GM18867 (cell line): ENCODE measurements at regions not wholly inside any gene's neighbourhood (a gene's known extent, or its start where the extent isn't known, plus 50 kb on each side); places are given as distances from the start of the nearest gene placed in this dataset.

Experiments used
- ATAC-seq: cut with Tn5 transposase; IDR thresholded peaks from one replicate; pipeline ENCODE4 v1.9.1; 2021; ENCODE audit warnings: mild to moderate bottlenecking, moderate library complexity; ENCODE audit not compliant: unreplicated experiment

DNA sequence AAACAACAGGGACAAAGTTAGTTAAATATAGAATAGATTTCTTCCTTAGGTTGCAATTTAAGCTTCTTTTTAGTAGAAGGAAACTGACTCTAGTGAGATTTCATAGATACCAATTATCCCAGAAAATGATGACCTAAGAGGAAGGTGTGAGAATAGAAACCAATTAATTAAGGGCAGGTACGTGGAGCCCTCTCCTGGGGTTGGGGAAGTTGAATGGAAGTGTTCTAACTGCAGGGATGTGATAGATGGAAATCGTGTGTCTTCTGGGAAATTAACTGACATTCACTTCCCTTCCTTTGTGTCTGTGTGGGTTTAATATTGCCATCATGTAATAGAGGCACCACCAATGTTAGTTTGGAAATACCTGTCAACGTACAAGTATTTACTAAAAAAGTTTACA lies 204.1 kb upstream of the ANK2 start:
- no peak for ATAC-seq

DNA sequence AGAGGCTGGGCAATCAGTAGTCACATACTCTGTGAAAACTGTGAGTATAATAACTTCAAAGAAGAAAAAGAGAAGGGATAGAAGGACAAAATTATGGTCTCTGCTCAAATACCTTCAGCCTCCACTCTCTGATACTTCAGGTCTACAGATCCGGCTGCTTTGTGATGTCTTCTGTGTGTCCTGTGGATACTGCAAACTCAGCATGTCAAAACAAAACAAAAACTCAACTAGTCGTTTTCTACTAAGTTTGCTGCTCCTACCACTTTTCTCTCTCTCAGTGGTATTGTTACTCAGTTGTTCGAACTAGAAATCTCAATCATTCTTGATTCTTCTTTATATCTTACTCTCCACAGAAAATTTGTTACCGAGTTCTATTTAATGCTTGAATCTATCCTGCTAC lies 202.4 kb upstream of the ANK2 start:
- no peak for ATAC-seq

DNA sequence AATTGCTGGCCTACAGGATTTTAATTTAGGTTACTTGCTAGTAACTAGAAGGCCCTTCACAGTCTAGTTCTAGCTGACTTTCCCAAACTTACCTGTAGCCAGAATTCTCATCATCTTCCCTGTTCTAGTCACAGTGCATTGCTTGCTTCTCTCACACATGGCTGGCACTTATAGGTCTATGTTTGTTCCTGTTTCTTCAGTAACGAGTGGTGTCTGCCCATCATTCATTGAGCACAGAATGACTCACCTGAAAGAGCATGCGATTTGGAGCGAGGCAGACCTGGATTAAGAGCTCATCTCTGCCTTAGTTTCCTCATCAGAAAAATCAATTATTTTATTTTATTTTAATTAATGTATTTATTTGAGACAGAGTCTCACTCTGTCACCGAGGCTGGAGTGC lies 201.7 kb upstream of the ANK2 start:
- ATAC-seq = no peak

DNA sequence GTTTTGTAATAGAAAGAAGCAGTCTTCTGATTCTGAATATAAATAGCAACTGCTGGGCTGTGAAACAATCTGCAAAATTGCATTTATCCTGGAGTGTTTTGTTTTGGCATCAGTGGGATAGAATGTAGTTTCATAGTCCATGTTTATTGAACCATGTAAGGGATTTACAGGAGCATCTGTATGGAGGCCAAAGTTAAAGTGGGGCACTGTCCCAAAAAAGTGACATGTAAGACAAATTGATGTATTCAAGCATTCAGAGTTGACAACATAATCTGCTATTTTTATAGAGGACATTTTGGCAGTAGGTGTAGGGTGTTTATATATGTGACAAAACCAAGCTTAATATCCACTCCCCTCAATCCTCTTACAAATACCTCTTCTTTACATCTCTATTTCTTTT lies 200.5 kb upstream of the ANK2 start:
- no peak for ATAC-seq

DNA sequence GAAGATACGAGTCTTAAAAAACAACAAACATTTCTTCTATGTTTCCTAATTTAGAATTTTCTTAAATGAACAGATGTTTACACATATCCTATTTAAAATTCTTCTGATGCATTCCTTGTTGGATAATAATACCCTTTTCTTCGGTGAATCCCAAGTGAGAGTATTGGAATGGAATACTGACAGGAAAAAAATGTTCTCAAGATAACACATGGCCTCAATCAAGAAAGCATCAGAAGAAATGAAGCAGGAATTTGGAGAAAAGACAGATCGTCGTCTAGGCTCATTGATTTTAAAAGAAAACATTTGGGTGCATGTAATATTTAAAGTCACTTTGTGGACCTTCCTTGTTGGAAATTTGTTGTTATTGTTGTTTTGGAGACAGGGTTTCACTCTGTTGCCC lies 196.9 kb upstream of the ANK2 start:
- no peak for ATAC-seq

DNA sequence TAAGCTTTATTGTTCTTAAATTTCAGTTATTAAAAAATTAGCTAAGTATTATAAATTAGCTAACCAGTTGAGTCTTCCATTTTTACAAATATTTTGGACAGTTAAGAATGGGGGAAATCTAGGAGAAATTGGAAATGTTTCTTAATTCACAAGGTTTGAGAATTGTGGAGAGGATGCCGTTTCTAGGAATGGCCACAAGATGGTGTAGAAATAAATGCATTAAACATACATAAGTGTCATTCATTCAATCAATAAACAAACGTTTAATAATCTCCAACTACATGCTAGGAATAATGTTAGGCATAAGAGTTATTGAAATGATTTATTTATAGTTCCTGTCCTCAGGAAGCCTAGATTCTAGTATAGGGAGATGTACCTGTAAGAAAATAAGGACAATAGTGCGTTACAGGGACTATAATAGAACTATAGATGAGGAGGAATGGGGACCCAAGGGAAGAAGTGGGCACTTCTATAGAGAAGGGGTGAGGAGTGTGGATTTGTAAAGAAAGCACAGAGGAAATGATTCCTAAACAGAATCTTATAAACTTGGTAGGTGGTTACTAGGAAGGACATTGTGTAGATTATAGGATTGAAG lies 195.7 kb upstream of the ANK2 start:
- no peak for ATAC-seq

DNA sequence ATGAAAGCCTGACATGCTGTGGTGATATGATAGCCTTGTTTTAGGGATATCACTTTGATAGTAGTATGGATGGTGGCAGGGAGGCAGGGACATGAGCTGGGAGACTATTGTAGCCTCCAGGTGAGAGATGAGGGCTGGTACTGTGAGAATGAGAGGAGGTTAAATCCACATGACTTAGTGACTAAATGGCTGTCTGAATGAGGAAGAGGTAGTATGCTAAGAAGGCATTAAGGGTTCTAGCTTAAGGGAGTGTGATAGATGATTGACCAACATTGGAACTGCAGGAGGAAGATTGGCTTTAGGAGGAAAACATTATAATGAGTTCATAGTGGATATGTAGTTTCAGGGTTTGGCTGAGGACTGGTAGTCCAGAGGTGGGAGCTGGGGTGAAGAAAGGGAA lies 195.0 kb upstream of the ANK2 start:
- ATAC-seq = no peak

DNA sequence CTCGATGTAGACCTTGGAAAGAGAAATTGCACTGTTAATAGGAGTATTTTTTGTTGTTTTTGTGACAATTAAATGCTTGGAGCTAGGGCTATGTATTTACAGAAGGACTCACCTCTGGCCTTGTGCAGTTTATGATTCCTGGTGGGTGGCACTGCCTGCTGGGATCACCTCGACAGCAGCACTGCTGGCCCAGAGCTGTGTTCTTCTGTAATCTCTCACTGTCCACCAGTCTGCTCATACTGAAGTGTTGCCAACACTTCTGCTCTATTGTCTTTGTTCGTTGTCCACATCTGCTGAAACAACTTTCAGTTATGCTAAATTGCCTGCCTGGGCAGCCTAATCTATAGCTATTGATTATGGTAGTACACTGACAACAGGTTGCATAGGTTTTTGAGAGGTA lies 194.4 kb upstream of the ANK2 start:
- ATAC-seq = no peak

DNA sequence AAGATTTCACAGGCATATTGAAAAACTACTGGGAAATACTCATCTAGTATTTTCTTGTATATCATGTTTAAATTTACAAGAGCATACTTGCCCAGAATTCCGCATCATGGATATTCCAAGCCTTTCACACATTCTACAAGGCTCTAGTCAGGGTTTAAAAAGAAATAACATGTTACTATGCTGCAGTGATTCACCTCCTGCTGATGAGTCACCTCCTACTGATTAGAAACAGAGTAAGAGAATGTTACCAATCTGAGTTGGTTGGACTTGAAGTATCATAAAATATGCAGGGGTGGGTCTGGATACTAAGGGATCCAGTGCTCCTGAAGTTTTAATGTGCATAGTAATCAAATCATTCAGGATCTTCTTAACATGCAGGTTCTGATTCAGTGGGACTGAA lies 192.0 kb upstream of the ANK2 start:
- no peak for ATAC-seq

DNA sequence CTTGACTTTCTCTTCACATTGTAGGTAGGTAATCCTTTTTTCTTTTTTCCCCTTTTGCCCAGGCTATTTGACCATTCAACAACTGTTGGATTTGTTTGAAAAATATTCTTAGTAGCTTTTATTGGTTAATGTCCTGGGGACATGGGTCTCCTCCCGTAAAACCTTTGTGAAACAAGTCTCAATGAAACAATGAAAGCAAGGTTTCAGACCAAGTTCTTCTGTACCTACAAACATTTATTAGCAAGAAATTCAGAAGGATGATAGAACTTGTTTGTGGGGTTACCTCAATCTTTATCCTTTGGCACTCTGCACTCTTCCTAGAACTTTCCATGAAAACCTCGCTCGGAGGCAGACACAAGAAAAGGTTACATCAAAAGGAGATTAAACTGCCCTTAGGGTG lies 190.7 kb upstream of the ANK2 start:
- ATAC-seq = no peak

DNA sequence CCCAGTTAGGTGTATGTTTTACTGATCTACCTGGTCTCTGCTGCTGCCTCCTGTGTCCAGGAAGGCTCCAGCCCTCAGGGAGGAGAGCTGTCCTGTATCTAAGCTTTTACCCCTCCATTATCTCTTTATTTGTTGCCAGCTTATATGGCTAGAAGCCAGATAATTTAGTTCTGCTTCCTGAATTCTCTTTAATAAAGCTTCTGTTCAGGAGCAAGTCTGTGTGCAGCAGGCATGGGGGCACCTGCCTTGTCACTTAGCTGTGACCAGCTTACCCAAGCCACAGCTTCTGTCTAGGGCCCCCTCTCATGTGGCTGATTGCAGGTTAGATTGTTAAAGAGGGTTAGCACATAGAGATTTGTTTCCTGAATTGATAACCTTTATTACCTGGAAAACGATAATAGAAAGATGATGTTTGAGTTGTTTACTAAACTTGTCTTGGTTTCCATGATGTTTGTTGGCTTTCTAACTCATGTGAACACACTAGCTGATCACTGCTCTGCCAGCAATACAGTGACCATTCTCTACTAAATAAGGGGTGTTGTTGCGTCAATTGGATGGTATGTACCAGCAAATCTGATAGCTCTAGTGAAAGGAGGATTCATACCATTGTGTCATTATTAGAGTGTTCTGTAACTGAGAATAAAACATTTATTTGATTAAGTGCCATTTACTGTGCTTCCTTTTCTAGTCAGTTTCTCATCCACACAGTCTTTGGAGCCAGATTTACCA lies 189.8 kb upstream of the ANK2 start:
- no peak for ATAC-seq

DNA sequence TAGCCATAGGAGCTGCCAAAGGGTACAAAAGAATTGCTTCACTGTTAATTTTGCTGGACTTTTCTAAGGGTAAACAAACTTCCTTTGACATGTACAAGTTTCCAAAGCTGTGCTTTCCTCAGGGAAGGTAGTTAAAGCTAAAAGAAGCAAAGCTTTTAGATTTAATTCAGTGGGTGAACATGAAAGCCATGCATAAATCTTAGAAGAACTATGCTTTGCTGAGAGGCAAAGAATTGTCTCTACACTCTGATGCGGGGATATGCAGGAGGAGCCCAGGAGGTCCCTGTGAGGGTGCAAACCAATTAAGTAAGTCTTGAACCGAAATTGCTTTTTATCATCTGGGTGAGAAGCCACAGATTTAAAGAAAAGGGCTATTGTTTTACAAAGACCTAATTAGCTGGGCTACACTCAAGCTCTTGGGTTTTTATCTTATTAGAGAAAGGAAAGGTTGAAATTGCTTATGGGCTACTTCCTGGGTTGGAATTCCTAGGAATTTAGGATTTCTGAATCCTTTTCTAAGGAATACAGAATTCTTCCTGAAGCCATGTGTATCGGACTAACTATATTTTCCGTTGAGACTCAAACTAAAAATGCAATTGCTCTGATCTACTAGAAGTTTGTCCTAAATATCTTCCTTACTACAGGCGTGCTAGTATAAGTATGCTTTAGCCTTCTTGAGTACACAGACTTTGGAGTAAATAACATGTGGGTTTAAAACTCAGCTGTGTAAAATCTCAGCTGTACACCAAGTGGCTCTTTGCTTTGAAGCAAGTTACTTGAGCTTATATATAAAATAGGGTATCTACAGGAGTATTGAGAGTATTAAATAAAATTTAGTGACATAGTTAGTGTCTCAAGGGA lies 188.4 kb upstream of the ANK2 start:
- no peak for ATAC-seq

DNA sequence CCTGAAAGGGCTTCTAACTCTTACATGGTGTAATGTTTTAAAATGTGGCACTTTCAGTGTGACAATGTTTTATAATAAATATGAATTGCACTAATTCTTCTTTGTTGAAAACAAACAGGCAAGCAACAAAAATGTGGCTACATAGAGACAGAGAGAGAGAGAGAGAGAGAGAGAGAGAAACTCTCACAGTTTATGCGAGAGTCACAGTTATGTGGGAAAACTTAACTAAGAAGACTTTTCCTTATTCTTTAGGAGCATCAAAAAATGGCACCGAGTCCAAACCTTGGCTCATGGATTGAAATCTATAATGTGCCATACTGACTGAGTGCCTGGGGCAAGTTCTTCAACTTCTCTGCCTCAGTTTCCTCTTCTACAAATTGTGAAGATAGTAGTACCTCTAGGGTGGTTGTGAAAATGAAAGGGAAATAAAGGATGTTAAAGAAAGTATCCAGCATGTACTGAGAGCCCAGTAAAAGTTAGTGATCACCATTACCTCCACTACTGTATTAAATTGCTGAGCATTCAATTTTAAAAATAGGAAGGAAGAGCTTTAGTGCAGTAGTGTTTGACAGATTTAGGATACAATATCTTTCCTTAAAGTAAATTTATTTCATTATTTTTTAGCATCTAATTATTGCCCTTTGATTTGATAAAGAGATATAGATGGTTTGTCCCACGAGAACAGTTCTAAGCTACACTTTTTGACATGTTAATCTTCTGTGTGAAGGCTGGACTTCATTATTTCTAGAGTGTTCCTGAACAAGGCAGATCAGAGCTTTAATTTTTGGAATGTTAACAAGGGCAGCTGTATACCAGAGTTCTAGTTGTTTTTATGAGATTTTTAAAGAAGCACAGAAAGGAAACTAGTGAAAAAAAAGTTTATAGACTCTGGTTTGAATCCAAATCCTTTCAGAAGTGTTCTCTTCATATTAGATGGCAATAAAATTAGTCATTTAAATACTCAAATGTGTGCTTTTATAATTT lies 187.5 kb upstream of the ANK2 start:
- ATAC-seq = no peak

DNA sequence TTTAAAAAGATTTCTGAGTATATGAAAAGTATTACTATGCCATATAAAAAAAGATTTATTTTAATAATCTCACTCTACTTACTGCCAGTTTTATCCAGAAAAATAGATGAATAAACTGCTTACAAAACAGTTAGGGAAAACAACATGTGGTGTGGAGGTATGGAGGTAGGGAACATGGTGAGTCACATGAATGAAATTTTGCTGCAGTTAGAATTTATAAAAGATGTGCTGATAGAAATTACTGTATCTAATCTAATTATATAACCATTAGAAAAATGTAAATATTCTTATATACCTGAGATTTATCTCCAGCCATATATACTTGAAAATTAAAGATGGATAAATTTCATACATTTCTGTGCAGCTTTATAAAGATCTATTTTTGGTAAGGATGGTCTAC lies 184.0 kb upstream of the ANK2 start:
- no peak for ATAC-seq

DNA sequence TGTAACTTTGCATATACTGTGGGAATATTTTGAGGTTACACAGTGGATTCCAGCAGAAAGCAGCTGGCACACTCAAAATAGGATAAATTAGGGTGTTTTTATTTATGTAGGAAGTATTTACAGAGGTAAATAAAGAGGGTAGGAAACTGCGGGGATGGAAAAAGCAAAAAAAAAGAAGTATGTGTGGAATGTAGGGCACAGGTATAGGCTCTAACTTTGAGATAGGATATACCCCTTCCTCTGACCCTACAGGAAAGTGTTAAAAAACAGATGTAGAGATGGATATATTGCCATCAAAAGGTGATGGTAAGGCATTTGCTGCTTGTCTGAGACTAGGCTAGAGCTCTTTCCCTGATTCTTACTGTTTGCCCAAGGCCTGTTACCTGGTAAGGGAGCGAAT lies 173.1 kb upstream of the ANK2 start:
- no peak for ATAC-seq

DNA sequence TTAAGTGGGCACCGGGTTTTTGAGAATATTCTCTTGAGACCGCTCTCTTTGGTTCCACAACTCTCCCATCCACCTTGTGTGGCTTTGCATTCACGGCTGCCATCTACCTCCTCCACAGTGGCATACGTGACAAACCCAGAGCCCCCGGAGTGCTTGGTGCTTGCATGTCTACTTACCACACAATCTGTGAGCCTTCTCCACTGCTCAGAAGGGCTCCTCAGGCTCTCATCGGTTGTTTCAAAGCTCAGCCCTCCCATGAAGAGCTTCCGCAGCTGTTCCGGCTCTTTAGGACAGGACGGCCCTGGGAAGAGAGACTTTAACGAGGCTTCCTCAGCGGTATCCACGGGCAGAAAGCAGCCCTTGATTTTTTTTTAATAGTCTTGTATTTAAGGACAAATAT lies 167.6 kb upstream of the ANK2 start:
- no peak for ATAC-seq

DNA sequence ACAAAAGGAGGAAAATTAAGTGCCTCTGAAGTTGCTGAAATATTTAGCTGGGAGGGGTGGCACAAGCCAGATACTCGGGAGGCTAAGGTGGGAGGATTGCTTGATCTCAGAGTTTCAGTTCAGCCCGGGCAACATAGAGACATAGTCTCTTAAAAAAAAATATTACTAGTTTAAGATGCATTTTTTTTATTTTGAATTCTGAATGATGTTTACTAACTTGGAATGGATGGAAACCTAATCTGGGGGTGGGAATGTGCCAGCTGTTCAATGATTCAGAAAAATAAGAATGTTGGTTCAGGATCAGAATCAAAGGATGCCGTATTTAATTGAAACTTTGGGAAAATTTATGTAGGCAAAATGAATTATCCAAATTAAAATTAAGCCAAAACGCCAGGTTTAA lies 167.2 kb upstream of the ANK2 start:
- ATAC-seq = no peak

DNA sequence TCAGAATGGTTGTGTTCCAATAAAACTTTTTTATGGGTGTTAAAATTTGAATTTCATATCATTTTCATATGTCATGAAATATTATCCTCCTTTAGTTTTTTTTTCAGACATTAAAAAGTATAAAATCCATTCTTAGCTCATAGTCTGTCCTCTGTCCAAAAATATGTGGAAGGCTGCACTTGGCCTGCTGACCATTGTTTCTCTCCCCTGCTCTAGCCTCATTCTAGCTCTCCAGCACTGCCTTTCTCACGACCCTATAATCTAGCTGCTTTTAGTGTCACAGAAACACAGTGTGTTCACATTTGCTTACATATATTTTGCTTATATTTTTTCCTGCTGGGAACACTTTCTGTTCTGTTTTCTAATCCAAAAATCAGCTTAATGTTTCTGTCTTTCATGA lies 165.0 kb upstream of the ANK2 start:
- ATAC-seq = no peak

DNA sequence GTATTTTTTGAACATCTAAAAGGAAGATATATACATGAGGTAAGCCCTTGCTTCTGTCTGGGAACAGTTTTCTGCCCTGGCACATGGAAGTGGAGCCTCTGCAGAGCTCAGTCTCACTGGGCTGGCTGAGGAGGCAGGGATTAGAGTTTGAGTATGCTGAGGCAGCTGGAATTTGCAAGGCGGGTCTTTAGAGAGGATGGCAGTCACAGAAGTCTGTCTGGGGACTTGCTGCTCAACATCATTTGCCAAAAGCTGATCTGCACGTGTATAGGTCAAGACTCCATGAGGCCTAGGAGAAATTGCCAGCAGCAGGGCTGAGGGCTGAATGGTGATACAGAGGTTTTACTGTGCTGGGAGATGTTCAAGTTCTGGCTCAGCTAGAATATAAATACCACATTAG lies 163.6 kb upstream of the ANK2 start:
- no peak for ATAC-seq

DNA sequence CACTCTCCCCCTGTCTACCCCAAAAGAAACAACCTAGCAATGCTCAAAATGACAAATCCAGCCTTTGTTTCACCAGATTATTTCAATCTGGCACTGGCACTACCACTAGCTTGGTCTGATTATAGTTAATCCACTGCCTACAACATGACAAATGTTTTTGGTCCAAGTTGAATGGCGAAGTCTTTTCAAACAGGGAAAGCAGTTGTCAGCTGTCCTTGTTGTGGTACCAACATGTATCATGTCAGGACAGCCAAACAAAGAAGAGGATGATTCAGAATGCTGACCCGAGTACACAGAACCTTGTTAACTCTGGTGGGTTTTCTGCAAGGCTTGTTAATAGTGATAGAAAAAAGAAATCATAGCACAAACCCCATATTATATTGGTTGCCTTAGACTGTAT lies 160.8 kb upstream of the ANK2 start:
- ATAC-seq = no peak

DNA sequence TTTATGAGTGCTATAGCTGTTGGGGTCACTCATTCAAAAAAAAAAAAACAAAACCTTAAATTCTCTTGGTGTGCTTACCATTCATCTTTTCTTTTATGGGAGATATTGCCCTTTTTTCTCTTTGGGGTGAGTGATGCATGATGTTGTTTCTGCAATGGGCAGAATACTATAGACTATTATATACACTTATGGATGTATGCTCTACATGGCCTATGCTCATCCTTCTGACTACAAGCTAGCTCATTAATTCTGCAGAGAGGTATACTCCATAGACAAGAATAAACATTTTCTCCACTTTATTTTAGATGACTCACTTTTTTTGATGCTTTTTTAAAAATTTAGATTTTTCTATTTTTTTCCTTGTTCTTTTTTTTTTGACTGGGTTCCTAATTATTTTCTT lies 160.3 kb upstream of the ANK2 start:
- ATAC-seq = peak; percentile 22
